ENCODE measurements at regions not wholly inside any gene's neighbourhood (a gene's known extent, or its start where the extent isn't known, plus 50 kb on each side); places are given as distances from the start of the nearest gene placed in this dataset.

DNA sequence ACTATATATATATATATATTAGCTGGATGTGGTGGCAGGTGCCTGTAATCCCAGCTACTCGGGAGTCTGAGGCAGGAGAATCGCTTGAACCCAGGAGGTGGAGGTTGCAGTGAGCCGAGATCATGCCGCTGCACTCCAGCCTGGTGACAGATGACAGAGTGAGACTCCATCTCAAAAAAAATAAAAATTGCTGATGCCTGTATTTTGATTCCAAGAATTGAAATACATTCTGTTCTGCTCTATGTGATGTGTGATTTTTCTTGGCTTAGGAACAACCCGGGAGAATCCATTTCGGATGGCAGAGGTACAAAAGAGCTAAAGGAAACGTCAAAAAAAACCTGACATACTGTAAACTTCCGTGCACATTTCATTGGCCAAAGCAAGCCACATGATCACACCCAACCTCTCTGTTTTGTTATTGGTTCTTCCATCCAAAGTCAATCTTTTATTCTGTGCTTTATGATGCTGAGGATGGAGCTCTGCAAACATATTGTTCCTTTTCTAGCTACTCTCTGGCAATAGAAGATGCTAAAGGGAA, 478.1 kb upstream of the MAP2 start:
- TF ChIP-seq POLR2AphosphoS5 (IDR thresholded peaks at IDR 0.05; ENCODE audit: low read depth, low read length) (no peak), POLR2A (IDR thresholded peaks at IDR 0.05; ENCODE audit: low read depth, low read length) (no peak)

Data from GM12892 (cell line).